DMS79 treated with DMSO at 0.1 percent for 48 hours (cell line): ENCODE measurements at regions not wholly inside any gene's neighbourhood (a gene's known extent, or its start where the extent isn't known, plus 50 kb on each side); places are given as distances from the start of the nearest gene placed in this dataset.
"Not testable (repeated sequence)": the region's sequence is repeated elsewhere in the genome, so short reads cannot be mapped to it uniquely, and the experiment has no call there.

ENCODE experiments used
- DNase-seq: peaks from one replicate; lab custom pipeline; 2025; lab: John Stamatoyannopoulos, UW

GRCh38 chr10:45056806-45057205, 56.1 kb downstream of the ZNF22 start:
- not testable (repeated sequence) for DNase-seq

- DNase-seq, result no peak
These were observed 57.9 kb downstream of the ZNF22 start for GRCh38 chr10:45058580-45058979.

- no peak for DNase-seq
These were observed 58.4 kb downstream of the ZNF22 start for GRCh38 chr10:45058992-45059561.

GRCh38 chr10:45059632-45060031, 58.9 kb downstream of the ZNF22 start:
- no peak for DNase-seq

GRCh38 chr10:45061982-45062381, 61.3 kb downstream of the ZNF22 start:
- no peak for DNase-seq

- DNase-seq, result peak; percentile 3
These were observed 63.0 kb downstream of the ZNF22 start for GRCh38 chr10:45063591-45064231.

GRCh38 chr10:45064998-45065397, 64.3 kb downstream of the ZNF22 start:
- DNase-seq, result no peak

GRCh38 chr10:45071043-45071813, 70.5 kb downstream of the ZNF22 start:
- DNase-seq, result no peak

- no peak for DNase-seq
These were observed 74.5 kb downstream of the ZNF22 start for GRCh38 chr10:45075216-45075615.

- DNase-seq, result no peak
These were observed 75.2 kb downstream of the ZNF22 start for GRCh38 chr10:45075826-45076380.

GRCh38 chr10:45076891-45077290, 76.2 kb downstream of the ZNF22 start:
- DNase-seq, result no peak

GRCh38 chr10:45080331-45080730, 79.6 kb downstream of the ZNF22 start:
- DNase-seq, result no peak

GRCh38 chr10:45082176-45082575, 81.5 kb downstream of the ZNF22 start:
- DNase-seq, result no peak

- DNase-seq, result no peak
These were observed 91.2 kb downstream of the ZNF22 start for GRCh38 chr10:45091968-45092367.

- no peak for DNase-seq
These were observed 93.2 kb downstream of the ZNF22 start for GRCh38 chr10:45093945-45094344.

- no peak for DNase-seq
These were observed 94.6 kb downstream of the ZNF22 start for GRCh38 chr10:45095286-45095685.

GRCh38 chr10:45096001-45096400, 95.3 kb downstream of the ZNF22 start:
- DNase-seq, result no peak

- DNase-seq, result no peak
These were observed 99.7 kb downstream of the ZNF22 start for GRCh38 chr10:45100429-45100828.

- DNase-seq, result no peak
These were observed 104.0 kb downstream of the ZNF22 start for GRCh38 chr10:45104674-45105073.

- not testable (repeated sequence) for DNase-seq
These were observed 104.6 kb downstream of the ZNF22 start for GRCh38 chr10:45105309-45105708.

- no peak for DNase-seq
These were observed 105.6 kb downstream of the ZNF22 start for GRCh38 chr10:45106236-45106856.

GRCh38 chr10:45111509-45111908, 110.8 kb downstream of the ZNF22 start:
- no peak for DNase-seq

GRCh38 chr10:45117940-45118339, 117.2 kb downstream of the ZNF22 start:
- DNase-seq, result not testable (repeated sequence)
